Uterus (tissue), 3 donors: ENCODE measurements at regions not wholly inside any gene's neighbourhood (a gene's known extent, or its start where the extent isn't known, plus 50 kb on each side); places are given as distances from the start of the nearest gene placed in this dataset.
"Not testable (repeated sequence)": the region's sequence is repeated elsewhere in the genome, so short reads cannot be mapped to it uniquely, and the experiment has no call there.

Experiments used
- DNase-seq, 2 donors: peaks; one replicate each; pipeline ENCODE4 v3.0.0-alpha.2; 2019 to 2020
- H3K27ac ChIP-seq, 2 donors: fragments of 200-600 bp; sonication (generic); 1 replicate in 1 of 2; 2 replicates in 1 of 2; pipeline ENCODE4 v1.5.1; 2016 to 2018
- H3K27me3 ChIP-seq, 2 donors: fragments of 200-600 bp; sonication (generic); one replicate each; pipeline ENCODE4 v1.5.1; 2018 to 2019; ENCODE audit warnings: control low read depth in 1 of 2
- H3K36me3 ChIP-seq, 2 donors: fragments of 200-600 bp; sonication (generic); one replicate each; pipeline ENCODE4 v1.5.1; 2019; ENCODE audit warnings: control low read depth in 1 of 2
- H3K4me1 ChIP-seq, 2 donors: fragments of 200-600 bp; sonication (generic); one replicate each; pipeline ENCODE4 v1.5.1; 2018 to 2019; ENCODE audit warnings: control low read depth in 1 of 2
- H3K4me3 ChIP-seq, 2 donors: fragments of 200-600 bp; sonication (generic); 1 replicate in 1 of 2; 2 replicates in 1 of 2; pipeline ENCODE4 v1.5.1; 2018 to 2019; ENCODE audit warnings: mild to moderate bottlenecking in 1 of 2
- H3K9me3 ChIP-seq, 2 donors: fragments of 200-600 bp; sonication (generic); one replicate each; pipeline ENCODE4 v1.5.1; 2019; ENCODE audit warnings: control low read depth in 1 of 2
- POLR2A ChIP-seq, 2 donors: fragments of 450-650 bp; IDR thresholded peaks; one replicate each; pipeline ENCODE4 v1.6.1; 2016; ENCODE audit warnings: antibody characterized with exemption in 2 of 2, mild to moderate bottlenecking in 1 of 2, moderate library complexity in 1 of 2
- intact Hi-C: fragments of 100-400 bp; cut with DNase I; formaldehyde crosslinking; loops from one replicate; pipeline ENCODE4 v1.15.1; 2023; ENCODE audit warnings: low total_unique reads
- TF ChIP-seq, protein P1 (sequence below), 4 experiments: fragments of 200-600 bp in 2 of 4; fragments of 450-650 bp in 2 of 4; sonication (generic) in 2 of 4; IDR thresholded peaks; one replicate each; pipeline ENCODE4 v1.5.1; 2016 to 2019; ENCODE audit warnings: antibody characterized with exemption in 4 of 4, mild to moderate bottlenecking in 2 of 4, moderate library complexity in 1 of 4
- donor health status: DM: yes; HTN: yes; CAD: no.

GRCh38 chr6:21340573-21340972 lies 253.0 kb upstream of the SOX4 start:
- no peaks in the 10 kb centered on the region for H3K36me3 ChIP-seq
- H3K9me3 ChIP-seq: no peaks in the 10 kb centered on the region
- H3K4me1 ChIP-seq: no peaks in the 10 kb centered on the region
- no peaks in the 10 kb centered on the region for H3K27me3 ChIP-seq
- H3K27ac ChIP-seq: no peak overlapping the region
- intact Hi-C loops: no loop called here
- no peak overlapping the region for H3K4me3 ChIP-seq
- DNase-seq: no peak
- no peak for TF ChIP-seq POLR2A (IDR thresholded peaks at IDR 0.05)
- TF ChIP-seq, protein P1, sequence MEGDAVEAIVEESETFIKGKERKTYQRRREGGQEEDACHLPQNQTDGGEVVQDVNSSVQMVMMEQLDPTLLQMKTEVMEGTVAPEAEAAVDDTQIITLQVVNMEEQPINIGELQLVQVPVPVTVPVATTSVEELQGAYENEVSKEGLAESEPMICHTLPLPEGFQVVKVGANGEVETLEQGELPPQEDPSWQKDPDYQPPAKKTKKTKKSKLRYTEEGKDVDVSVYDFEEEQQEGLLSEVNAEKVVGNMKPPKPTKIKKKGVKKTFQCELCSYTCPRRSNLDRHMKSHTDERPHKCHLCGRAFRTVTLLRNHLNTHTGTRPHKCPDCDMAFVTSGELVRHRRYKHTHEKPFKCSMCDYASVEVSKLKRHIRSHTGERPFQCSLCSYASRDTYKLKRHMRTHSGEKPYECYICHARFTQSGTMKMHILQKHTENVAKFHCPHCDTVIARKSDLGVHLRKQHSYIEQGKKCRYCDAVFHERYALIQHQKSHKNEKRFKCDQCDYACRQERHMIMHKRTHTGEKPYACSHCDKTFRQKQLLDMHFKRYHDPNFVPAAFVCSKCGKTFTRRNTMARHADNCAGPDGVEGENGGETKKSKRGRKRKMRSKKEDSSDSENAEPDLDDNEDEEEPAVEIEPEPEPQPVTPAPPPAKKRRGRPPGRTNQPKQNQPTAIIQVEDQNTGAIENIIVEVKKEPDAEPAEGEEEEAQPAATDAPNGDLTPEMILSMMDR (IDR thresholded peaks at IDR 0.05): no peak

- TF ChIP-seq POLR2A (IDR thresholded peaks at IDR 0.05): no peak
- TF ChIP-seq, protein P1 (IDR thresholded peaks at IDR 0.05): no peak
- no peak overlapping the region for H3K4me3 ChIP-seq
- H3K4me1 ChIP-seq: no peaks in the 10 kb centered on the region
- H3K27ac ChIP-seq: no peak overlapping the region
- H3K9me3 ChIP-seq: no peaks in the 10 kb centered on the region
- H3K27me3 ChIP-seq: no peaks in the 10 kb centered on the region
- intact Hi-C loops: no loop called here
- H3K36me3 ChIP-seq: no peaks in the 10 kb centered on the region
- no peak for DNase-seq
Measured at GRCh38 chr6:21341910-21342309, 251.6 kb upstream of the SOX4 start.

- intact Hi-C loops: no loop called here
- H3K9me3 ChIP-seq: no peaks in the 10 kb centered on the region
- no peak overlapping the region for H3K4me3 ChIP-seq
- H3K27ac ChIP-seq: no peak overlapping the region
- TF ChIP-seq POLR2A (IDR thresholded peaks at IDR 0.05): no peak
- TF ChIP-seq, protein P1 (IDR thresholded peaks at IDR 0.05): no peak
- no peaks in the 10 kb centered on the region for H3K27me3 ChIP-seq
- no peaks in the 10 kb centered on the region for H3K4me1 ChIP-seq
- DNase-seq: no peak
- no peaks in the 10 kb centered on the region for H3K36me3 ChIP-seq
Measured at GRCh38 chr6:21342501-21342900, 251.1 kb upstream of the SOX4 start.

GRCh38 chr6:21345704-21346103 lies 247.8 kb upstream of the SOX4 start:
- intact Hi-C loops, H3K27ac ChIP-seq, H3K36me3 ChIP-seq: not testable (repeated sequence)

GRCh38 chr6:21348146-21348503 lies 245.4 kb upstream of the SOX4 start:
- no peaks in the 10 kb centered on the region for H3K27me3 ChIP-seq
- intact Hi-C loops: no loop called here
- H3K4me1 ChIP-seq: no peaks in the 10 kb centered on the region
- no peak for DNase-seq
- H3K27ac ChIP-seq: peak overlapping the region; percentile 71 to 77
- no peaks in the 10 kb centered on the region for H3K9me3 ChIP-seq
- no peak overlapping the region for H3K4me3 ChIP-seq
- no peaks in the 10 kb centered on the region for H3K36me3 ChIP-seq
- no peak for TF ChIP-seq POLR2A (IDR thresholded peaks at IDR 0.05)
- TF ChIP-seq, protein P1 (IDR thresholded peaks at IDR 0.05): no peak

More at GRCh38 chr6:21345704-21346103, 247.8 kb upstream of the SOX4 start:
- H3K27me3 ChIP-seq, H3K4me3 ChIP-seq, H3K4me1 ChIP-seq, H3K9me3 ChIP-seq, DNase-seq: not testable (repeated sequence)

GRCh38 chr6:21348504-21349195 lies 244.9 kb upstream of the SOX4 start:
- H3K27ac ChIP-seq: peak overlapping the region; percentile 71 to 77
- intact Hi-C loops: no loop called here
- no peak for TF ChIP-seq POLR2A (IDR thresholded peaks at IDR 0.05)
- TF ChIP-seq, protein P1 (IDR thresholded peaks at IDR 0.05): peak in 1 of 4 experiments; percentile 12
- no peaks in the 10 kb centered on the region for H3K27me3 ChIP-seq
- no peaks in the 10 kb centered on the region for H3K36me3 ChIP-seq
- no peaks in the 10 kb centered on the region for H3K4me1 ChIP-seq
- no peak overlapping the region for H3K4me3 ChIP-seq
- H3K9me3 ChIP-seq: no peaks in the 10 kb centered on the region
- peak; percentile 31 to 51 for DNase-seq
